SK-N-SH (cell line): ENCODE measurements at regions not wholly inside any gene's neighbourhood (a gene's known extent, or its start where the extent isn't known, plus 50 kb on each side); places are given as distances from the start of the nearest gene placed in this dataset.

Experiments
- CTCF ChIA-PET: fragments of 300-600, 350-600 bp; formaldehyde crosslinking; extraction: SDS; loops from one replicate; lab custom pipeline; 2021; lab: Yijun Ruan, JAX
- POLR2A ChIA-PET: fragments of 350-600 bp; sonication (Branson Sonifier 250); formaldehyde crosslinking; extraction: SDS; loops from one replicate; lab custom pipeline; 2020; ENCODE audit warnings: antibody characterized with exemption, inconsistent platforms; lab: Yijun Ruan, JAX
- DNase-seq: peaks from one replicate; pipeline ENCODE4 v3.0.0; 2012
- H2AFZ ChIP-seq: fragments of 200-600 bp; sonication (generic); 2 replicates; pipeline ENCODE4 v1.8.1; 2016; ENCODE audit warnings: antibody characterized with exemption, mild to moderate bottlenecking, low read depth
- H3F3A ChIP-seq: fragments of 200-600 bp; sonication (generic); replicated peaks from 2 replicates; pipeline ENCODE3; 2016; ENCODE audit warnings: antibody characterized with exemption, mild to moderate bottlenecking; ENCODE audit not compliant: insufficient read depth
- H3K27ac ChIP-seq, 2 experiments: fragments of 200-500 bp in 1 of 2; fragments of 200-600 bp in 1 of 2; sonication (Bioruptor generic) in 1 of 2; sonication (generic), shearing (Covaris generic) in 1 of 2; 2 replicates each; pipeline versions ENCODE4 v1.5.1 to v1.6.1; 2014 to 2016; ENCODE audit warnings: low read depth in 2 of 2, inconsistent platforms in 1 of 2, low read length in 1 of 2, mild to moderate bottlenecking in 1 of 2, mixed read lengths in 1 of 2
- H3K27me3 ChIP-seq: fragments of 200-600 bp; sonication (generic), shearing (Covaris generic); 2 replicates; pipeline ENCODE4 v1.6.1; 2016; ENCODE audit warnings: mixed run types; ENCODE audit not compliant: insufficient read depth
- H3K36me3 ChIP-seq, 2 experiments: fragments of 200-500 bp in 1 of 2; fragments of 200-600 bp in 1 of 2; sonication (Bioruptor generic) in 1 of 2; sonication (generic) in 1 of 2; replicated peaks in 1 of 2; 2 replicates each; pipeline versions ENCODE3 to v1.5.1; 2014 to 2016; ENCODE audit warnings: low read length in 1 of 2, mild to moderate bottlenecking in 1 of 2; ENCODE audit not compliant: insufficient read depth in 2 of 2, control insufficient read depth in 1 of 2
- H3K4me1 ChIP-seq, 2 experiments: fragments of 200-500 bp in 1 of 2; fragments of 200-600 bp in 1 of 2; sonication (Bioruptor generic) in 1 of 2; sonication (generic), shearing (Covaris generic) in 1 of 2; 2 replicates each; pipeline versions ENCODE4 v1.5.1 to v1.6.1; 2014 to 2016; ENCODE audit warnings: low read depth in 1 of 2, low read length in 1 of 2, mixed run types in 1 of 2; ENCODE audit not compliant: insufficient read depth in 2 of 2, control insufficient read depth in 1 of 2
- H3K4me2 ChIP-seq: fragments of 200-600 bp; sonication (generic), shearing (Covaris generic); 2 replicates; pipeline ENCODE4 v1.6.1; 2017; ENCODE audit warnings: mixed run types
- H3K4me3 ChIP-seq, 2 experiments: fragments of 200-500 bp in 1 of 2; fragments of 200-600 bp in 1 of 2; sonication (Bioruptor generic) in 1 of 2; sonication (generic), shearing (Covaris generic) in 1 of 2; 2 replicates each; pipeline versions ENCODE4 v1.5.1 to v1.8.1; 2014 to 2016; ENCODE audit warnings: low read depth in 2 of 2, inconsistent platforms in 1 of 2, low read length in 1 of 2, mild to moderate bottlenecking in 1 of 2, mixed read lengths in 1 of 2, moderate library complexity in 1 of 2
- H3K79me2 ChIP-seq: fragments of 200-600 bp; sonication (generic); 2 replicates; pipeline ENCODE4 v1.8.1; 2017; ENCODE audit warnings: mild to moderate bottlenecking; ENCODE audit not compliant: insufficient read depth
- H3K9ac ChIP-seq: fragments of 200-600 bp; sonication (generic); 2 replicates; pipeline ENCODE4 v1.6.1; 2017; ENCODE audit warnings: mixed run types
- H3K9me2 ChIP-seq: fragments of 200-600 bp; sonication (generic); 2 replicates; pipeline ENCODE4 v1.6.1; 2017; ENCODE audit warnings: mixed run types
- H3K9me3 ChIP-seq: fragments of 200-600 bp; sonication (generic); 2 replicates; pipeline ENCODE4 v1.6.1; 2017; ENCODE audit warnings: mixed run types, mild to moderate bottlenecking, moderate library complexity
- H4K20me1 ChIP-seq: fragments of 200-600 bp; sonication (generic); 2 replicates; pipeline ENCODE4 v1.6.1; 2017; ENCODE audit warnings: mild to moderate bottlenecking, mixed run types; ENCODE audit not compliant: insufficient read depth
- CHD2 ChIP-seq: fragments of 150-350 bp; IDR thresholded peaks from 2 replicates; pipeline ENCODE4 v1.6.1; 2018; ENCODE audit warnings: low read length; ENCODE audit not compliant: partially characterized antibody
- EZH2phosphoT487 ChIP-seq: fragments of 200-600 bp; sonication (generic); IDR thresholded peaks from 2 replicates; pipeline ENCODE4 v1.6.1; 2017; ENCODE audit warnings: low read depth, mixed run types, mild to moderate bottlenecking, antibody characterized with exemption, moderate library complexity, borderline replicate concordance
- FOSL2 ChIP-seq: IDR thresholded peaks from 2 replicates; pipeline ENCODE4 v1.4.0; 2012; ENCODE audit warnings: low read depth, mild to moderate bottlenecking, moderate library complexity, borderline replicate concordance
- GATA2 ChIP-seq: sonication (generic); formaldehyde crosslinking; IDR thresholded peaks from 2 replicates; pipeline ENCODE4 v1.5.0; 2020; ENCODE audit warnings: mild to moderate bottlenecking, missing genetic modification reagents
- JUND ChIP-seq: IDR thresholded peaks from 2 replicates; pipeline ENCODE4 v1.4.0; 2012
- MEF2A ChIP-seq: IDR thresholded peaks from 2 replicates; pipeline ENCODE4 v1.4.0; 2012; ENCODE audit warnings: low read depth, borderline replicate concordance
- MXI1 ChIP-seq: IDR thresholded peaks from 2 replicates; pipeline ENCODE4 v1.6.1; 2012; ENCODE audit warnings: mild to moderate bottlenecking, low read depth, low read length, improper control_type of control experiment
- NRF1 ChIP-seq: IDR thresholded peaks from 2 replicates; pipeline ENCODE4 v1.6.1; 2012; ENCODE audit warnings: low read depth, mild to moderate bottlenecking, low read length
- POLR2AphosphoS5 ChIP-seq: IDR thresholded peaks from 2 replicates; pipeline ENCODE4 v1.6.1; 2012; ENCODE audit warnings: low read depth, low read length
- RFX5 ChIP-seq: IDR thresholded peaks from 2 replicates; pipeline ENCODE4 v1.6.1; 2012; ENCODE audit warnings: mild to moderate bottlenecking, improper control_type of control experiment, low read length
- RXRA ChIP-seq: IDR thresholded peaks from 2 replicates; pipeline ENCODE4 v1.4.0; 2012; ENCODE audit warnings: low read depth, mild to moderate bottlenecking, borderline replicate concordance
- SIN3A ChIP-seq: IDR thresholded peaks from 2 replicates; pipeline ENCODE4 v1.6.1; 2012; ENCODE audit warnings: low read depth, mild to moderate bottlenecking, low read length, moderate library complexity, borderline replicate concordance
- TEAD4 ChIP-seq: IDR thresholded peaks from 2 replicates; pipeline ENCODE4 v1.4.0; 2012; ENCODE audit warnings: mild to moderate bottlenecking, borderline replicate concordance; ENCODE audit not compliant: insufficient read depth
- USF2 ChIP-seq: fragments of 150-350 bp; IDR thresholded peaks from 2 replicates; pipeline ENCODE4 v1.6.1; 2017; ENCODE audit warnings: antibody characterized with exemption, low read length, low read depth, borderline replicate concordance
- WGBS: methylation state at CpG from one replicate; pipeline ENCODE4 v1.1.6; 2017; ENCODE audit warnings: low lambda C conversion rate; 5-methylcytosine and 5-hydroxymethylcytosine counted together
- TF ChIP-seq, protein P1 (sequence below): IDR thresholded peaks from 2 replicates; pipeline ENCODE4 v1.6.1; 2012; ENCODE audit warnings: mild to moderate bottlenecking, low read depth, low read length, moderate library complexity
- TF ChIP-seq, protein P2 (sequence below): fragments of 150-350 bp; IDR thresholded peaks from 2 replicates; pipeline ENCODE4 v1.6.1; 2016; ENCODE audit warnings: mild to moderate bottlenecking, low read depth, low read length
- TF ChIP-seq, protein P3 (sequence below): IDR thresholded peaks from 2 replicates; pipeline ENCODE4 v1.4.0; 2012; ENCODE audit warnings: low read depth
- TF ChIP-seq, protein P4 (sequence below): IDR thresholded peaks from 2 replicates; pipeline ENCODE4 v1.4.0; 2012; ENCODE audit warnings: low read depth, borderline replicate concordance

- TF ChIP-seq, protein P1, sequence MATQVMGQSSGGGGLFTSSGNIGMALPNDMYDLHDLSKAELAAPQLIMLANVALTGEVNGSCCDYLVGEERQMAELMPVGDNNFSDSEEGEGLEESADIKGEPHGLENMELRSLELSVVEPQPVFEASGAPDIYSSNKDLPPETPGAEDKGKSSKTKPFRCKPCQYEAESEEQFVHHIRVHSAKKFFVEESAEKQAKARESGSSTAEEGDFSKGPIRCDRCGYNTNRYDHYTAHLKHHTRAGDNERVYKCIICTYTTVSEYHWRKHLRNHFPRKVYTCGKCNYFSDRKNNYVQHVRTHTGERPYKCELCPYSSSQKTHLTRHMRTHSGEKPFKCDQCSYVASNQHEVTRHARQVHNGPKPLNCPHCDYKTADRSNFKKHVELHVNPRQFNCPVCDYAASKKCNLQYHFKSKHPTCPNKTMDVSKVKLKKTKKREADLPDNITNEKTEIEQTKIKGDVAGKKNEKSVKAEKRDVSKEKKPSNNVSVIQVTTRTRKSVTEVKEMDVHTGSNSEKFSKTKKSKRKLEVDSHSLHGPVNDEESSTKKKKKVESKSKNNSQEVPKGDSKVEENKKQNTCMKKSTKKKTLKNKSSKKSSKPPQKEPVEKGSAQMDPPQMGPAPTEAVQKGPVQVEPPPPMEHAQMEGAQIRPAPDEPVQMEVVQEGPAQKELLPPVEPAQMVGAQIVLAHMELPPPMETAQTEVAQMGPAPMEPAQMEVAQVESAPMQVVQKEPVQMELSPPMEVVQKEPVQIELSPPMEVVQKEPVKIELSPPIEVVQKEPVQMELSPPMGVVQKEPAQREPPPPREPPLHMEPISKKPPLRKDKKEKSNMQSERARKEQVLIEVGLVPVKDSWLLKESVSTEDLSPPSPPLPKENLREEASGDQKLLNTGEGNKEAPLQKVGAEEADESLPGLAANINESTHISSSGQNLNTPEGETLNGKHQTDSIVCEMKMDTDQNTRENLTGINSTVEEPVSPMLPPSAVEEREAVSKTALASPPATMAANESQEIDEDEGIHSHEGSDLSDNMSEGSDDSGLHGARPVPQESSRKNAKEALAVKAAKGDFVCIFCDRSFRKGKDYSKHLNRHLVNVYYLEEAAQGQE: no peak
- TF ChIP-seq, protein P2, sequence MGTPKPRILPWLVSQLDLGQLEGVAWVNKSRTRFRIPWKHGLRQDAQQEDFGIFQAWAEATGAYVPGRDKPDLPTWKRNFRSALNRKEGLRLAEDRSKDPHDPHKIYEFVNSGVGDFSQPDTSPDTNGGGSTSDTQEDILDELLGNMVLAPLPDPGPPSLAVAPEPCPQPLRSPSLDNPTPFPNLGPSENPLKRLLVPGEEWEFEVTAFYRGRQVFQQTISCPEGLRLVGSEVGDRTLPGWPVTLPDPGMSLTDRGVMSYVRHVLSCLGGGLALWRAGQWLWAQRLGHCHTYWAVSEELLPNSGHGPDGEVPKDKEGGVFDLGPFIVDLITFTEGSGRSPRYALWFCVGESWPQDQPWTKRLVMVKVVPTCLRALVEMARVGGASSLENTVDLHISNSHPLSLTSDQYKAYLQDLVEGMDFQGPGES: no peak
- no peak for TF ChIP-seq MEF2A
- TF ChIP-seq GATA2 (CRISPR knock-in tag): peak; percentile 97
- no peak for TF ChIP-seq NRF1
- TF ChIP-seq, all 33 proteins: peak for 10
These were observed 288.0 kb downstream of the ICE1 start (continued) for GRCh38 chr5:5710471-5710870.

GRCh38 chr5:5708367-5708919 is 286.0 kb downstream of the ICE1 start:
- WGBS: 19% methylated on average over 7 of the region's 7 CpGs
- ChIA-PET CTCF (interaction anchor here (1.0 to 2.5 kb wide), 6 partner anchors 16 to 495 kb away, joined by 3 to 14 read pairs (median 4); no protein-coding TSS in a partner anchor), POLR2A (no interaction called here)
- H3K4me3 ChIP-seq: no peak overlapping the region
- H3K4me2 ChIP-seq: no peak overlapping the region
- H3K27me3 ChIP-seq: no peaks in the 10 kb centered on the region
- peak overlapping the region in 1 of 2 experiments; percentile 100; a peak in 2 of 4 replicates for H3K27ac ChIP-seq
- no peaks in the 10 kb centered on the region for H3K36me3 ChIP-seq
- no peaks in the 10 kb centered on the region for H3F3A ChIP-seq
- TF ChIP-seq, protein P3, sequence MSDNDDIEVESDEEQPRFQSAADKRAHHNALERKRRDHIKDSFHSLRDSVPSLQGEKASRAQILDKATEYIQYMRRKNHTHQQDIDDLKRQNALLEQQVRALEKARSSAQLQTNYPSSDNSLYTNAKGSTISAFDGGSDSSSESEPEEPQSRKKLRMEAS: no peak
- TF ChIP-seq NRF1: no peak
- TF ChIP-seq GATA2 (CRISPR knock-in tag): no peak
- TF ChIP-seq, protein P4, sequence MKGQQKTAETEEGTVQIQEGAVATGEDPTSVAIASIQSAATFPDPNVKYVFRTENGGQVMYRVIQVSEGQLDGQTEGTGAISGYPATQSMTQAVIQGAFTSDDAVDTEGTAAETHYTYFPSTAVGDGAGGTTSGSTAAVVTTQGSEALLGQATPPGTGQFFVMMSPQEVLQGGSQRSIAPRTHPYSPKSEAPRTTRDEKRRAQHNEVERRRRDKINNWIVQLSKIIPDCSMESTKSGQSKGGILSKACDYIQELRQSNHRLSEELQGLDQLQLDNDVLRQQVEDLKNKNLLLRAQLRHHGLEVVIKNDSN: no peak
- TF ChIP-seq RXRA: no peak
- no peak for TF ChIP-seq POLR2AphosphoS5
- TF ChIP-seq MEF2A: no peak
- no peak for TF ChIP-seq SIN3A
- TF ChIP-seq CHD2: no peak
- no peak for TF ChIP-seq FOSL2
- no peak for TF ChIP-seq JUND
- TF ChIP-seq USF2: no peak
- TF ChIP-seq TEAD4: no peak
- TF ChIP-seq RFX5: no peak
- TF ChIP-seq MXI1: no peak
- TF ChIP-seq EZH2phosphoT487: no peak
- H3K4me1 ChIP-seq: peaks cover 0 to 36% of the 10 kb centered on the region in 2 experiments; a peak in 2 of 4 replicates
- H3K9ac ChIP-seq: no peak overlapping the region
- no peaks in the 10 kb centered on the region for H4K20me1 ChIP-seq
- H3K79me2 ChIP-seq: no peaks in the 10 kb centered on the region
- H3K9me2 ChIP-seq: no peaks in the 10 kb centered on the region
- H2AFZ ChIP-seq: no peak overlapping the region
- no peak for DNase-seq
- H3K9me3 ChIP-seq: no peaks in the 10 kb centered on the region
